ENCODE measurements at regions not wholly inside any gene's neighbourhood (a gene's known extent, or its start where the extent isn't known, plus 50 kb on each side); places are given as distances from the start of the nearest gene placed in this dataset.

DNA sequence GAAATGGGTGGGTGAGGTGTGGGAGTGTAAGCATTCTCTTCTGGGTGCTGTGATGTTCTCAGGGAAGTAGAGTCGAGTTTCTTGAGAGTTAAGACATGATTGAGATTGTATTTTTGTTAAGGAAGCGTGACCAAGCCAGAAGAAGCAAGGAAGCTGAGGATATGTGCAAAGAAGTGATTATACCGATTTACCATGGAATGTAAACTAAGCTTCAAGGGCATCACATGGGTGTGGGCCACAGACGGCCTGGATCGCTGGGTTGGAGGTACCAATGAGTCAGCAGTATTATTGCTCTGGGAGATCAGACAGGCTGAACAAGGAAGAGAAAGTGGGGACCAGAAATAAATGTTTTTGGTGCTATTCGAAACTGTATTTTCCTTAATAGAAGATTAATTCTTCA is 184.1 kb upstream of the GMDS start:
- ATAC-seq = no peak
- no peak overlapping the region for H3K4me3 Mint-ChIP-seq
- H3K27ac Mint-ChIP-seq = no peak overlapping the region
- no peaks in the 10 kb centered on the region for H3K27me3 Mint-ChIP-seq
- H3K4me1 Mint-ChIP-seq = peaks cover 12% of the 10 kb centered on the region
- H3K36me3 Mint-ChIP-seq = peaks cover 6% of the 10 kb centered on the region
- H3K9me3 Mint-ChIP-seq = no peaks in the 10 kb centered on the region

GRCh38 chr6:2429032-2429431 is 183.6 kb upstream of the GMDS start:
- H3K4me1 Mint-ChIP-seq = peaks cover 11% of the 10 kb centered on the region
- no peaks in the 10 kb centered on the region for H3K9me3 Mint-ChIP-seq
- H3K27ac Mint-ChIP-seq = no peak overlapping the region
- peaks cover 6% of the 10 kb centered on the region for H3K36me3 Mint-ChIP-seq
- ATAC-seq = no peak
- no peaks in the 10 kb centered on the region for H3K27me3 Mint-ChIP-seq
- H3K4me3 Mint-ChIP-seq = no peak overlapping the region

DNA sequence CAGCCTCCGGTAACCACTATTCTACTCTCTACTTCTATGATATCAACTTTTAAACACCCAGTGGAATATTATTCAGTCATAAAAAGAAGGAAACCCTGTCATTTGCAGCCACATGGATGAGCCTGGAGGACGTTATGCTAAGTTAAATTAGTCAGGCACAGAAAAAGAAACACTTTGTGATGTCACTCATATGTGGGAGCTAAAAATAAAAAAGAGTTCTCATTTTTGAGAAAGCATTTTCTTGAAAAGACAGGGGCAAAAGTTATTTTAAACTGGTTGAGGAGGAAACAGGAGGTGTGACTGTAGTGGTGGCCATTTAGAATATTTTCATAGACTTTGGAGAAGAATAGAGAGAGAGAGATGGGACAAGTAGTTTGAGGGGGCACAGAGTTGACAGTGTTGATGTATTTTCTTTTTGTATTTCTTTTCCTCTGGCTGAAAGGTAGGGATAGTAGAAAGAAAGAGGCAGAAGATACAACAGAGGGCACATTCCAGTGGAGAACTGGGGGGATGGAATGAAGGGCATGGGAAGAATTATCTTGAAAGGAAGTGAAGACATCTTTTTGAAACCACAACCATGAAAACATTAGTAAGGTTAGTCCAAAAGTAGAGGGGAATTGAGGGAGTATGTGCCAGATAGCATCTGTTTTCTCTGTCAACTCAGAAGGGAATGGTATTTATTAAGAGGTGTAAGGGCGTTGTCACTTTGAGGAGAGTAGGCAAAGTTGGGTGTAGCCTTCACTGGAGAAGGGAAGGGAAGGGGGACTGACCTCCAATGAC is 181.3 kb upstream of the GMDS start:
- Mint-ChIP-seq H3K4me3 (no peak overlapping the region), H3K9me3 (no peaks in the 10 kb centered on the region), H3K4me1 (no peaks in the 10 kb centered on the region), H3K27me3 (no peaks in the 10 kb centered on the region), H3K27ac (no peak overlapping the region), H3K36me3 (peaks cover 6% of the 10 kb centered on the region)
- no peak for ATAC-seq

- Mint-ChIP-seq H3K4me1 (no peaks in the 10 kb centered on the region), H3K36me3 (peaks cover 6% of the 10 kb centered on the region), H3K9me3 (peaks cover 6% of the 10 kb centered on the region), H3K4me3 (no peak overlapping the region), H3K27ac (no peak overlapping the region), H3K27me3 (no peaks in the 10 kb centered on the region)
- no peak for ATAC-seq
These were observed 170.8 kb upstream of the GMDS start for GRCh38 chr6:2416128-2416712.

DNA sequence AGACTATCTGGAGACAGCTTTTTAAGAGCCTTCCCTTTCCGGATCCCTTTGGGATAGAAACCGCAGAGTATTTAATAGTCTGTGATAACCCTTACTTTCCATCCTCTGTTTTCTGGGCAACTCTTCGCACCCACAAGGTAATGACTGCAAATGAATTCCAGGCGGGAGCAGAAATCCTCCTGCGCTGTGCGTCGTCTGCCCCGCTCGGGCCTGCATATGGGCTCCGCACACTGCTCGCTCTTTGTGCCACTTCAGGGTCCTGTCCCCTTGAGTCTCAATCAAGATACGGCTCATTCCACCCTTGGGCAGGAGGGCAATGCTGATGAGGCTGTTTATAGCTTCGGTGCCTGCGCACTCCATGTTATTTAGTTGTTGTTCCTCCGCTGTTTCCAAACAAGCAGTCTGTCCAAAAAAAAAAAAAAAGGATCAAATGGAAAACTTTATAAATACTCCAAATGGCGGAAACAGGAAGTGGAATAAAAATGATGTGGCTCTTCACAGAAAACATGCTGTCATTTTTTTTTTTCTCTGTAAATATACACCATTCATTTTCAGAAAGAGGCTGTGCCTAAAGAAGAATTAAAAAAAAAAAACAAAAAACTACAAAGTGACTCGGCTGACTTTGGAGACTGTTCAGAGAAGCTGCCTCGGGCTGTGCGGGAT is 169.6 kb upstream of the GMDS start:
- Mint-ChIP-seq H3K4me3 (no peak overlapping the region), H3K4me1 (no peaks in the 10 kb centered on the region), H3K27me3 (no peaks in the 10 kb centered on the region), H3K27ac (no peak overlapping the region), H3K36me3 (peaks cover 6% of the 10 kb centered on the region), H3K9me3 (peaks cover 6% of the 10 kb centered on the region)
- ATAC-seq = no peak

DNA sequence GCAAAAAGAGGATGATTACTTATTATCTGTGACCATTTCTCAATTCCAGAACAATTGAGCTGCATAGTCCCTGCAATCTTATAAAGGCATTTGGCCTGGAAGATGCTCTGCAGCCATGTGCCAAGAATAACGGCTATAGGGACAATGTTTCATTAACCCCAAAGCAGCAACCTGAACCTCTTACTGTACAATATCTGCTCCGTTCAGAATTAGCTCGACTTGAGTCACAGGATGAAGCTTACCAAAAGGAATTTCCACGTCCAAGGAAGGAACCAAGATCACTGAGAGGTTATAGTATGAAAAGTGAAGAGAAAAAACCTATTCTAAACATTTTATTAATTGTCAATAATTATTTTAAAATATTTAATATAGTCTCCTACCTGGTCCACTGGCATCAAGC is 167.3 kb upstream of the GMDS start:
- no peaks in the 10 kb centered on the region for H3K4me1 Mint-ChIP-seq
- H3K9me3 Mint-ChIP-seq = peaks cover 6% of the 10 kb centered on the region
- peaks cover 6% of the 10 kb centered on the region for H3K36me3 Mint-ChIP-seq
- H3K27ac Mint-ChIP-seq = no peak overlapping the region
- H3K27me3 Mint-ChIP-seq = no peaks in the 10 kb centered on the region
- H3K4me3 Mint-ChIP-seq = no peak overlapping the region
- no peak for ATAC-seq

GRCh38 chr6:2410656-2411380 is 165.4 kb upstream of the GMDS start:
- H3K36me3 Mint-ChIP-seq = peaks cover 5% of the 10 kb centered on the region
- no peak for ATAC-seq

DNA sequence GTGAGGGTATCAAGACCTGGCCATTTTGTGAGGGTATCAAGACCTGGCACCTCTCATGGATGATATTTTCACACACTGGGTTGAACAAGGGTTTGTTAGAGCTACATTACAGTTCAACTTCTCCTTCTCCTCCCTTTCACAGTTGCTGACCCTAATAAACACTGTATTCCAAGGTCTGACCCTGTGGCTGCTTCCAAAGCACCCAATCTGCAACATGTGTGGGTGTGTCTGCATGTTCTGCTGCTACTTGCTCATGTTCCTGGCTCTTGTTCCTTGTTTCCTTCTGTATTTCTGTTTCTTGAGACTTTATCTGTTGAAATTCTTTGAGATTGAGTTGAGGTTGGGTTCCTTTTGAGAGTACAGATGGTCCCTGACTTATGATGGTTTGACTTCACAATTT is 162.1 kb upstream of the GMDS start:
- Mint-ChIP-seq H3K9me3 (no peaks in the 10 kb centered on the region), H3K4me3 (no peak overlapping the region), H3K36me3 (peaks cover 5% of the 10 kb centered on the region), H3K27me3 (no peaks in the 10 kb centered on the region), H3K4me1 (no peaks in the 10 kb centered on the region), H3K27ac (no peak overlapping the region)
- no peak for ATAC-seq

More at GRCh38 chr6:2410656-2411380, 165.4 kb upstream of the GMDS start:
- H3K4me1 Mint-ChIP-seq = no peaks in the 10 kb centered on the region
- no peaks in the 10 kb centered on the region for H3K27me3 Mint-ChIP-seq
- no peak overlapping the region for H3K27ac Mint-ChIP-seq
- H3K4me3 Mint-ChIP-seq = no peak overlapping the region
- H3K9me3 Mint-ChIP-seq = no peaks in the 10 kb centered on the region

GRCh38 chr6:2404211-2404929 is 159.0 kb upstream of the GMDS start:
- no peak overlapping the region for H3K4me3 Mint-ChIP-seq
- H3K4me1 Mint-ChIP-seq = no peaks in the 10 kb centered on the region
- no peak for ATAC-seq
- H3K27me3 Mint-ChIP-seq = no peaks in the 10 kb centered on the region
- peaks cover 7% of the 10 kb centered on the region for H3K9me3 Mint-ChIP-seq
- peaks cover 26% of the 10 kb centered on the region for H3K36me3 Mint-ChIP-seq
- no peak overlapping the region for H3K27ac Mint-ChIP-seq

GRCh38 chr6:2403546-2403945 is 158.1 kb upstream of the GMDS start:
- H3K27ac Mint-ChIP-seq = no peak overlapping the region
- no peaks in the 10 kb centered on the region for H3K4me1 Mint-ChIP-seq
- H3K4me3 Mint-ChIP-seq = no peak overlapping the region
- H3K36me3 Mint-ChIP-seq = peaks cover 33% of the 10 kb centered on the region
- no peaks in the 10 kb centered on the region for H3K27me3 Mint-ChIP-seq
- peaks cover 9% of the 10 kb centered on the region for H3K9me3 Mint-ChIP-seq
- ATAC-seq = no peak

- Mint-ChIP-seq H3K27ac (no peak overlapping the region), H3K4me1 (no peaks in the 10 kb centered on the region), H3K36me3 (peaks cover 44% of the 10 kb centered on the region), H3K27me3 (no peaks in the 10 kb centered on the region), H3K9me3 (peaks cover 9% of the 10 kb centered on the region), H3K4me3 (no peak overlapping the region)
- no peak for ATAC-seq
These were observed 151.6 kb upstream of the GMDS start for GRCh38 chr6:2396846-2397630.

- no peaks in the 10 kb centered on the region for H3K27me3 Mint-ChIP-seq
These were observed 150.7 kb upstream of the GMDS start for GRCh38 chr6:2396042-2396657.

GRCh38 chr6:2388554-2389324 is 143.3 kb upstream of the GMDS start:
- no peaks in the 10 kb centered on the region for H3K27me3 Mint-ChIP-seq
- ATAC-seq = no peak
- no peak overlapping the region for H3K27ac Mint-ChIP-seq
- H3K4me3 Mint-ChIP-seq = no peak overlapping the region
- H3K9me3 Mint-ChIP-seq = peaks cover 8% of the 10 kb centered on the region
- no peaks in the 10 kb centered on the region for H3K4me1 Mint-ChIP-seq
- no peaks in the 10 kb centered on the region for H3K36me3 Mint-ChIP-seq

More at GRCh38 chr6:2396042-2396657, 150.7 kb upstream of the GMDS start:
- Mint-ChIP-seq H3K4me3 (no peak overlapping the region), H3K9me3 (peaks cover 9% of the 10 kb centered on the region), H3K27ac (no peak overlapping the region), H3K4me1 (no peaks in the 10 kb centered on the region), H3K36me3 (peaks cover 41% of the 10 kb centered on the region)
- ATAC-seq = no peak
